ENCODE measurements at regions not wholly inside any gene's neighbourhood (a gene's known extent, or its start where the extent isn't known, plus 50 kb on each side); places are given as distances from the start of the nearest gene placed in this dataset.

DNA sequence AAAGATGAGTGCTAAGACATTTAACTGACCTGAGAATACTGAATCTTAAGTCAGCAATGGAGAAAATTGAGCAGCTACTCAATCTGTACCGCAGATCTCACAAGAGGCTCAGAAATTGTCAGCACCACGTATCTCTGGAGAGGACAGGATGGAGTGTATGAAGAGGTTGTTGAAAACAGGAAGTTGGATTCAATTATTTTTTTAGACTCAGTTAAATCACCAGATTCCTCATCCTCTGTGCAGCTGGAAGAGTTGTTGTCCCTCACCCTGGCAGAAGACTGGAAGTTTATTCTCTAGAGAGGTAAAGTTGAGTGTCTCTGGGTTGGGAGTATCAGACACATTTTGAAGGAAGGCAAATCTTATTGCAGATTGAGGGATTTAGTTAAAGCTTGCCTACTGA, 114.9 kb upstream of the NT5C1B start:
- no peak for DNase-seq

DNA sequence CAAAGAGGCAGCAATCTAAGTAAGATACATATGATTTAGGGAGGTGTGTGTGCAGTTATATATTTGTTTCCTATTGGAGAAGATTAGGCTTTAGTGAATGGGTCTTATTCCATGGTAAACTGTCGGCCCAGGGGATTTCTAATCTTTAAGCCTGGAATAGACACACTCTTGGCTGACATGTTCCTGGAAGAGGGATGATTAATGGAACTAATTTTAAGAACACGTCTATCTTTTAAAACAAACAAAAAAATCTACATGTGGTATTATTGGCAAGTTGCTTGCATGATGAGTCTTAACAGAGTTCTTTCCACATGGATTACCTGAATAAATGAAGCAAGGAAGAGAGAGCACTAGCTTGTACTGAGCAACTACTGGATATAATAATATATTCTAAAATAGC, 114.2 kb upstream of the NT5C1B start:
- no peak for DNase-seq

- DNase-seq = no peak
Observed at GRCh38 chr2:18701981-18702380, 112.6 kb upstream of the NT5C1B start.

GRCh38 chr2:18701546-18701945, 112.2 kb upstream of the NT5C1B start:
- DNase-seq = no peak

DNA sequence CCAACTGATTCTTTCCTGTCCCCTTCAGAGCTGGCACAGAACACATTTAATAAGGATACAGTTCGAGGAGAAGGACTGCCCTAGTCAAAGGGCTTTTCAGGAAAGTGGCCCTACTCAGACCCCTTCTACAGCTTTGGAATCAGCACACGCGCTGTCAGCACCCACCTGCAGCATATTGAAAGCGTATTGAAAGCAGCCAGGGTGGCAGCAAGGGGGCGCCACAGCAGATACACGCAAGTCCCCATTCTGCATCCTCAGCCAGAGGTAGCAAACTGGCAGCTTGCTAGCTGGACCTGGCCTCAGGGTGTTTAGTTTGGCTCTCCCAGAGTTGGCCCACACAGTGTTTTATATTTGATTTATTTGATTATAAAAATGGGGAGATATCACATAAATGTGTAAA, 101.0 kb upstream of the NT5C1B start:
- DNase-seq = no peak

GRCh38 chr2:18684206-18685038, 95.1 kb upstream of the NT5C1B start:
- no peak for DNase-seq

- DNase-seq = no peak
Observed at GRCh38 chr2:18682681-18683080, 93.3 kb upstream of the NT5C1B start.

DNA sequence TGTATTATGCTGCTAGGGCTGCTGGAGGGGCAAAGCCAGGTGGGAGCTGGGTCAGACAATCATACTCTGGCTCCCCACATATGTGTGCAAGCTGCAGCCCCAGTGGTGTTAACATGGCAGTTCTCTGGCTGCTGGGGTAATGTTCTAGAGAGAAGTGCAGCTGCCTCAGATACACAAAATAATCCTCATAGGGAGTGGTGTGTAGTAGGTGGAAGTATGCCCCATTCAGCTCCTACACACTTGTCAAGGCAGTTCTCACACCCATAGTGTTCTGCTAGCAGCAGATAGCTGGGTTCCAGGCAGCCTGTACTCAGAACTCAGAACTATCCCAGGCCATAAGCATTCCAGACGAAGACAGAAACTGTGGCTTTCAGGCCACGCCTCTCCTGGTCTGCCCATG, 87.9 kb upstream of the NT5C1B start:
- DNase-seq = no peak

DNA sequence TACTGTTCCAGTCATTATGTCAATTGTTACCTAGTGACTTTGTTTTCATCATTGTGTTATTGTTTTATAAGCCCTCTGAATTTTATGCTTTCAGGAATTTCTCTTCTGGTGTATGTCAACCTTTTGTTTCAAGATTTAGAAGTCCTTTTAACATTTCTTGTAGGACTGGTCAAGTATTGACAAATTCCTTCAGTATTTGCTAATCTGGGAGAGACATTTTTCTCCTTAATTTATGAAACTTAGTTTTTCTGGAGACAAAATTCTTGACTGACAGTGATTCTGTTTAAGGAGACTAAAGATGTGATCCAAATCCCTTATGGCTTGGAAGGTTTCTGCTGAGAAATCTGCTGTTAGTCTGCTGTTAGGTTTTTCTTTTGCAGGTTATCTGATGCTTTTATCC, 84.9 kb upstream of the NT5C1B start:
- no peak for DNase-seq

DNA sequence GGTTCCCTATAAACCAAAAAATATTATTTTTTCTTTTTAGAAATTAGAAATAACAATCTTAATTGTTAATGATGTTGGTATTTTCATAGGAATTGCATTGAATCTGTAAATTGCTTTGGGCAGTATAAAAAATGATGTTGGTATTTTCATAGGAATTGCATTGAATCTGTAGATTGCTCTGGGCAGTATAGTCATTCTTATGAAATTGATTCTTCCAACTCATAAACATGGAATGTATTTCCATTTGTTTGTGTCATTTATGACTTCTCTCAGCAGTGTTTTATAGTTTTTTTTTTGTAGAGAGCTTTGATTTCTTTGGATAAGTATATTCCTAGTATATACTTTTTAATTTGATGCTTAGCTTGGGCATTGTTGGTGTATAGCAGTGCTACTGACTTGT, 82.0 kb upstream of the NT5C1B start:
- no peak for DNase-seq

- DNase-seq = no peak
Observed at GRCh38 chr2:18668221-18668620, 78.9 kb upstream of the NT5C1B start.

DNA sequence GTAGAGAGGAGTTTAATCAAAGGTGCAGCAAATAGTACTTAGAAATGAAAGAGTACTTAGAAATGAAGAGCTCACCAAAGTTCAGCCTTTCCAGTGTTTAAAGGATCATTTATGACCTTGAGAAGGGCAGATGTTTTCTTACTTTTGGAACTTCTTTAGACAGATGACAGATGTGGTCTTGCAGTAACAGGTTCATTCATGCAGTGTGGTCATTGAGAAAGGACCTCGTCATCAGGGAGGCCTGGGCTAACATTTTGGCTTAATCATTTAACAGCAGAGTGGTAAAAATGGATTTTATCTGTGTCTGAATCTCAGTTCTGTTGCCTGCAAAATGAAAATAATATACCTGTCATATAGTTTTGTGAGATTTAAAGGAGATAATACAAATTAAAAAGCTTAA, 75.1 kb upstream of the NT5C1B start:
- no peak for DNase-seq

GRCh38 chr2:18663861-18664260, 74.5 kb upstream of the NT5C1B start:
- DNase-seq = no peak

GRCh38 chr2:18662689-18663088, 73.3 kb upstream of the NT5C1B start:
- no peak for DNase-seq

GRCh38 chr2:18659915-18660314, 70.5 kb upstream of the NT5C1B start:
- no peak for DNase-seq

- no peak for DNase-seq
Observed at GRCh38 chr2:18656048-18656447, 66.7 kb upstream of the NT5C1B start.

- no peak for DNase-seq
Observed at GRCh38 chr2:18651842-18652774, 62.7 kb upstream of the NT5C1B start.

- no peak for DNase-seq
Observed at GRCh38 chr2:18650221-18650620, 60.9 kb upstream of the NT5C1B start.

GRCh38 chr2:18649502-18650135, 60.2 kb upstream of the NT5C1B start:
- DNase-seq = no peak

GRCh38 chr2:18648161-18648560, 58.8 kb upstream of the NT5C1B start:
- DNase-seq = no peak

- no peak for DNase-seq
Observed at GRCh38 chr2:18647731-18648130, 58.4 kb upstream of the NT5C1B start.

DNA sequence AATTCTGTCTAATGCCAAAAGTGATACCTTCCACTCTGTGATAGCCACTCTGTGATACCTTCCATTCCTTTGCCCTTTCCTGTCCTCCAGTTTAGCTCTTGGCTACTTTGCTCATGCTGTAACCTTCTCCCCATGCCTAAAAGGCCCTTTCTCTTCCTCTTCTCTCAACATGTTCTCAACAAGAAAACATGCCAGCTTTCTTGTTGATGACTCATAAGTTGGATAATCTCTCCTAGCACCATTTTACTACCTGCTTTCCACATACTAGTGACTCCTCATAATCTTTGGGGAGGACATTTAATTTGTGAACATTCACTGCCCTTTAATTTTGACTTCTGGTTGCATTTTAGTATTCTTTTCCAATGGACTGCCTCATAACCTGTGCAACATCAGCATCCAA, 55.9 kb upstream of the NT5C1B start:
- no peak for DNase-seq

- DNase-seq = no peak
Observed at GRCh38 chr2:18644115-18644462, 54.7 kb upstream of the NT5C1B start.

Measured in SHP77 (cell line).